Upper lobe of left lung (tissue), 6 donors: ENCODE measurements at regions not wholly inside any gene's neighbourhood (a gene's known extent, or its start where the extent isn't known, plus 50 kb on each side); places are given as distances from the start of the nearest gene placed in this dataset.

ENCODE experiments used
- ATAC-seq, 2 donors: fragments of 200-7000 bp; cut with Tn5 transposase; one replicate each; pipeline ENCODE4 v1.9.1; 2022; ENCODE audit warnings: mild to moderate bottlenecking in 2 of 2, moderate library complexity in 2 of 2; ENCODE audit not compliant: low FRiP score in 2 of 2
- DNase-seq, 2 donors: peaks; one replicate each; pipeline ENCODE4 v3.0.0-alpha.2; 2019 to 2020
- H3K27ac ChIP-seq, 4 donors: fragments of 200-600 bp; sonication (generic); one replicate each; pipeline ENCODE4 v1.5.1; 2016 to 2019
- H3K27me3 ChIP-seq, 4 donors: fragments of 200-600 bp; sonication (generic); one replicate each; pipeline ENCODE4 v1.5.1; 2017 to 2019
- H3K36me3 ChIP-seq, 4 donors: fragments of 200-600 bp; sonication (generic); one replicate each; pipeline ENCODE4 v1.5.1; 2016 to 2019
- H3K4me1 ChIP-seq, 4 donors: fragments of 200-600 bp; sonication (generic); one replicate each; pipeline ENCODE4 v1.5.1; 2018 to 2019
- H3K4me3 ChIP-seq, 4 donors: fragments of 200-600 bp; sonication (generic); one replicate each; pipeline ENCODE4 v1.5.1; 2017 to 2019; ENCODE audit warnings: mild to moderate bottlenecking in 2 of 4, moderate library complexity in 1 of 4
- H3K9me3 ChIP-seq, 4 donors: fragments of 200-600 bp; sonication (generic); one replicate each; pipeline ENCODE4 v1.5.1; 2018 to 2019
- EP300 ChIP-seq, 4 donors: sonication (generic); formaldehyde crosslinking; IDR thresholded peaks; one replicate each; pipeline ENCODE4 v1.5.1; 2017; ENCODE audit warnings: antibody characterized with exemption in 4 of 4, control low read depth in 2 of 4
- POLR2A ChIP-seq, 4 donors: fragments of 450-650 bp; IDR thresholded peaks; one replicate each; pipeline ENCODE4 v1.5.1; 2016 to 2017; ENCODE audit warnings: antibody characterized with exemption in 4 of 4, mild to moderate bottlenecking in 2 of 4
- POLR2AphosphoS5 ChIP-seq, 2 donors: sonication (generic); formaldehyde crosslinking; IDR thresholded peaks; one replicate each; pipeline ENCODE4 v1.5.1; 2017; ENCODE audit warnings: antibody characterized with exemption in 2 of 2
- WGBS, 2 donors: methylation state at CpG; one replicate each; pipeline ENCODE4 v1.1.5; 2017 to 2018; 5-methylcytosine and 5-hydroxymethylcytosine counted together
- TF ChIP-seq, protein P1 (sequence below), 6 experiments: fragments of 450-650 bp in 4 of 6; fragments of 200-600 bp in 2 of 6; sonication (generic) in 2 of 6; IDR thresholded peaks; one replicate each; pipeline ENCODE4 v1.5.1; 2016 to 2019; ENCODE audit warnings: antibody characterized with exemption in 6 of 6
- donor health status: DM: no; HTN: no; CAD: no; lungs with moderate emphysema.
- donor health status: DM: no; HTN: yes; CAD: no; lungs with severe emphysema.

DNA sequence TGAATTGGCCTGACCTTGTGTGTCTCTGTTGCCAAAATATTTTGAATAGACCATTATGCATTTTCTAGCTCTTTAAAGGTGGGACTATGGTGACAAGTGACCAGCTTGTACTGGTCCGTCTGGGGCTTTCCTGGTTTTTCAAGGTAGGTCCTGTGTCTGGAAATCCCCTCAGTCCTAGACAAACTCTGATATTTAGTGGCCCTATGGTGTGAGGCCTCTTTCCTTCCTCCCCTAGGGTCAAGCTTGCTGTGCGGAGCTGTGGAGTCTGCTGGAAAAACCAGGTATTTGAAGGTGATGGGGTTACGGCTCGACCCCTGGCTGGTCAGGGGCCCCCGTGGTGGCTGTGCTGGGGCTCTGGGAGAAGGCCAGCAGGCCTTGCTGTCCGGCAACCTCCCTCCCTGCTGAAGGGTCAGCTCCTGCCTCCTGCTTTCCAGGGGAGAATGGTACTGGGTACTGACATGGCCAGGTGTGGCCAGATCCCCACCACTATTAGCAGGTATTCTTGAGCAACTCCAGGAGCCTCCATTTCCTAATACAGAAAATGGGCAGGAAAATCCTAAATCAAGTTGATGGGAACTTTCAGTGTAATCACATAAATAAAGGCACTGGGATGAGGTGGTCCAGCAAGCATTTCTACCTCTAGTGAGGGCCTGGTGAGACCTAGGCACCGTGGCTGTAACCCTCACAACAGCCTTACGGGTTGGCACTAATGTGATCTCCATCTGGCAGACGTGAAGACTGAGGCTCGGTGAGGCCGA lies 86.2 kb upstream of the HS6ST1 start:
- H3K4me3 ChIP-seq, result no peak overlapping the region
- no peaks in the 10 kb centered on the region for H3K27me3 ChIP-seq
- no peaks in the 10 kb centered on the region for H3K36me3 ChIP-seq
- ATAC-seq, result no peak
- TF ChIP-seq EP300 (IDR thresholded peaks at IDR 0.05), result no peak
- no peak for TF ChIP-seq POLR2A (IDR thresholded peaks at IDR 0.05)
- no peak for TF ChIP-seq POLR2AphosphoS5 (IDR thresholded peaks at IDR 0.05)
- TF ChIP-seq, protein P1, sequence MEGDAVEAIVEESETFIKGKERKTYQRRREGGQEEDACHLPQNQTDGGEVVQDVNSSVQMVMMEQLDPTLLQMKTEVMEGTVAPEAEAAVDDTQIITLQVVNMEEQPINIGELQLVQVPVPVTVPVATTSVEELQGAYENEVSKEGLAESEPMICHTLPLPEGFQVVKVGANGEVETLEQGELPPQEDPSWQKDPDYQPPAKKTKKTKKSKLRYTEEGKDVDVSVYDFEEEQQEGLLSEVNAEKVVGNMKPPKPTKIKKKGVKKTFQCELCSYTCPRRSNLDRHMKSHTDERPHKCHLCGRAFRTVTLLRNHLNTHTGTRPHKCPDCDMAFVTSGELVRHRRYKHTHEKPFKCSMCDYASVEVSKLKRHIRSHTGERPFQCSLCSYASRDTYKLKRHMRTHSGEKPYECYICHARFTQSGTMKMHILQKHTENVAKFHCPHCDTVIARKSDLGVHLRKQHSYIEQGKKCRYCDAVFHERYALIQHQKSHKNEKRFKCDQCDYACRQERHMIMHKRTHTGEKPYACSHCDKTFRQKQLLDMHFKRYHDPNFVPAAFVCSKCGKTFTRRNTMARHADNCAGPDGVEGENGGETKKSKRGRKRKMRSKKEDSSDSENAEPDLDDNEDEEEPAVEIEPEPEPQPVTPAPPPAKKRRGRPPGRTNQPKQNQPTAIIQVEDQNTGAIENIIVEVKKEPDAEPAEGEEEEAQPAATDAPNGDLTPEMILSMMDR (IDR thresholded peaks at IDR 0.05), result no peak
- no peak overlapping the region for H3K27ac ChIP-seq
- peak in 1 of 2 donors; percentile 3 for DNase-seq
- H3K9me3 ChIP-seq, result no peaks in the 10 kb centered on the region
- WGBS, 2 donors, result 80 to 90% methylated on average over 9 to 11 of the region's 11 CpGs
- H3K4me1 ChIP-seq, result no peaks in the 10 kb centered on the region

DNA sequence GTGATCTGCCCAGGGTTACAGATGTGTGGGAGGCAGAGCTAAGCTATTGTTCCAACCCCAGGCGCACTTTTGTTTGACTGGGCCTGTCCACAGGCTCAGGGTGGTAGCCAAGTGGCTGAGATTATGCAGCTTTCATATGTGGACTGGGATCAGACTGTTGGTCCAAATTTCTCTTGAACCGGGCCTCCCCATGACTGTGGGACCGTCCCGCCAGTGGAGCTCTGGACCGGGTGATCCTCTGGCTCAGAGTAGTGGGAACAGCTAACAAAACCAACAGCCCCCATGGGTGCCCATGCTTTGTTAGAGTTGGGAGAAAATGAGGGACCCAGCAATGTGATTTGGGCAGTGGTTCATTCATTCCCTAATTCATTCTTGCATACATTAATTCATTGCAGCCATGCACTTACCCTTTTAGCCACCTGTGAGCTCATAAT lies 86.8 kb upstream of the HS6ST1 start:
- WGBS, 2 donors, result 69 to 83% methylated on average over 5 of the region's 5 CpGs
- no peak overlapping the region for H3K27ac ChIP-seq
- H3K36me3 ChIP-seq, result no peaks in the 10 kb centered on the region
- DNase-seq, result peak in 1 of 2 donors; percentile 12
- ATAC-seq, result no peak
- H3K4me3 ChIP-seq, result no peak overlapping the region
- no peaks in the 10 kb centered on the region for H3K27me3 ChIP-seq
- H3K4me1 ChIP-seq, result no peaks in the 10 kb centered on the region
- TF ChIP-seq POLR2AphosphoS5 (IDR thresholded peaks at IDR 0.05) (no peak), POLR2A (IDR thresholded peaks at IDR 0.05) (no peak), EP300 (IDR thresholded peaks at IDR 0.05) (no peak)
- TF ChIP-seq, protein P1 (IDR thresholded peaks at IDR 0.05), result no peak
- no peaks in the 10 kb centered on the region for H3K9me3 ChIP-seq

DNA sequence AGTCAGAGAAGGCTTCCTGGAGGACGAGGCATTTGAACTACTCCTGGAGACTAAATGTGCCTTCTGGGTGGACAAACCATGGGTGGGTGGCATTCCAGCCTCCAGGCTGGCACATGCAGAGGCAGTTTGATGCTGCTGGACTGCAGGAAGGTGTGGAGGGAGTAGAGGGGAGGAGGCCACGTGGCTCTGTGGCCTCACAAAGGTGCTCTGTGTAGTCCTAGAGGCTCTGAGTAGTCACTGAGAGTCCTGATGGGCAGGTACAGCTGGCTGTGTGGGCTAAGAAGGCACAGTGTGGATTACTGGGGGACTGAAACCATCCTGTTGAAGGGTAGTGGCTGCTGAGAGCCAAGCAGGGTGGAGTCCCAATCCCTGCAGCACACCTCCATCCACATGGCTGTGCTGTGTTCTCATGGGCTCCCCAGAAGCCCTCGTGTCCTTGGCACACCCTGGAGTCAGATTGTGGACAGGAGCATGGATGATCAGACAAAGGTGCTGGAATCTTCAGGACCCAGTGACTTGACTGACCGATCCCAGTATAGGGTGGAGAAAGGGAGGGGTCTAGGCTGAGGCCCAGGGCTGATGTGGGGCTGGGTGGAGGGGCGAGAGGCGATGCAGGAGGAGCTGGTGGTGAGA lies 87.4 kb upstream of the HS6ST1 start:
- 75 to 87% methylated on average over 4 to 6 of the region's 6 CpGs for WGBS, 2 donors
- DNase-seq (peak in 1 of 2 donors; percentile 5), ATAC-seq (peak in 1 of 2 donors; percentile 4)
- no peaks in the 10 kb centered on the region for H3K27me3 ChIP-seq
- TF ChIP-seq EP300 (IDR thresholded peaks at IDR 0.05), result no peak
- TF ChIP-seq POLR2AphosphoS5 (IDR thresholded peaks at IDR 0.05), result no peak
- TF ChIP-seq, protein P1 (IDR thresholded peaks at IDR 0.05), result no peak
- TF ChIP-seq POLR2A (IDR thresholded peaks at IDR 0.05), result no peak
- H3K27ac ChIP-seq, result no peak overlapping the region
- H3K36me3 ChIP-seq, result no peaks in the 10 kb centered on the region
- no peak overlapping the region for H3K4me3 ChIP-seq
- H3K4me1 ChIP-seq, result no peaks in the 10 kb centered on the region
- no peaks in the 10 kb centered on the region for H3K9me3 ChIP-seq

DNA sequence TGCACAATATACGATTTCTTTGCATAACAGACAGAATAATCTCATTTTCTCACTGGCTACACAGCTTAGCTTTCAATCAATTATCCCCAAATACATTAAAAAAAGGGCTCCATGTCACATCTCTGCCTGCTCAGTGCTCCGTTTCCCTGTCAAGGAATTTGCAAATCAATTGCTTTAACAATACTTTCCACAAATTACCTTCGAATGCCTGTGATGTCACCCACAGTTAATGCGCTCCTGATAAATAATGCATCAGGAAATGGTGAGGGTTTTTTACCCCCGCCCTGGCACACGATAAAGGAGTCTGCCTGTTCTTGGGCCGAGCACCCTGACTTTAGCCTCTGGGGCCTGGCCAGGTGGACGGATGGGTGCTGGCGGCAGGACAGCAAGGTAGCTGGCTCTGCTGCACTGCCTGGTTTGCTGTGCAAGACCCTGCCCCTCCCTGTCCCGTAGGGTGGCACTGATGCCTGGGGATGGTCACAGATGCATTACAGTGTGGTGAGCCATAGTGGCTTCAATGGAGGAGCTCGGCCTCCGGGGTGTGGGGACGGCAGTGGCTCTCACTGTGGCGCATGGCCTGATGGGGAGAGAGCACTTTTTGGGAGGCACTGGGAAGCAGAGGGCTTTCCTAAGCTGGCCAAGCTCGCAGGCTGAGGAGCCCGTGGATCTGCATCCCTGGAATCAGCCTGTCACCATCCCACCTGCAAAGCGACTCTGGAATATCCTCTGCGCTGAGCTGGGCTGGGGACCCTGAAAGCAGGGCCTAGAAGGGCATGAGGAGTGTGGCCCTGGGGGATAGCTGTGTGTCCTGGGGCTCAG lies 88.3 kb upstream of the HS6ST1 start:
- TF ChIP-seq, protein P1 (IDR thresholded peaks at IDR 0.05), result no peak
- TF ChIP-seq POLR2AphosphoS5 (IDR thresholded peaks at IDR 0.05), result no peak
- TF ChIP-seq POLR2A (IDR thresholded peaks at IDR 0.05), result no peak
- TF ChIP-seq EP300 (IDR thresholded peaks at IDR 0.05), result no peak
- Histone ChIP-seq H3K27ac (no peak overlapping the region), H3K27me3 (no peaks in the 10 kb centered on the region), H3K4me1 (no peaks in the 10 kb centered on the region), H3K36me3 (no peaks in the 10 kb centered on the region), H3K4me3 (no peak overlapping the region), H3K9me3 (no peaks in the 10 kb centered on the region)
- WGBS, 2 donors, result 84 to 93% methylated on average over 11 to 18 of the region's 18 CpGs
- ATAC-seq, result no peak
- DNase-seq, result peak in 1 of 2 donors; percentile 17
